ENCODE measurements at regions not wholly inside any gene's neighbourhood (a gene's known extent, or its start where the extent isn't known, plus 50 kb on each side); places are given as distances from the start of the nearest gene placed in this dataset.
"Not testable (repeated sequence)": the region's sequence is repeated elsewhere in the genome, so short reads cannot be mapped to it uniquely, and the experiment has no call there.

DNA sequence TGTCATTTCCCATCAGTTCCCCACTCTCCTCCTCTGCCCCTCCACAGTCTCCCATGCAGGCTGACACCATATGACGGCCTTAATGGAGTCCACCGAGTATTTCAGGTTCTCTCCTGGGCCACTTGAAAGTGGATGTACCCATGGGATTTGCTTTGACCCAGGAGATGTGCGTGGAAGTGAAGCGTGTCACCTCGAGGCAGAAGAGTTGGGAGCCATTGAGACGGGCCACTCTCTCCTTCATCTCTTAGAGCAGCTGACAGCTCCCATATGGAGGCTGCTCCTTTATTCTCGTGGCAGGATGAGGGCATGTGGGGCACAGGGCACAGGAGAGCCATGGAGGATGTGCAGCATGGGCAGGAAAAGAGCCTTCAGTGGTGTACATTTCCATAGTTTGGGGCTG is 144.7 kb upstream of the CRYM start:
- DNase-seq (ENCODE audit: low read depth, low spot score); H3K27ac ChIP-seq: not testable (repeated sequence)

DNA sequence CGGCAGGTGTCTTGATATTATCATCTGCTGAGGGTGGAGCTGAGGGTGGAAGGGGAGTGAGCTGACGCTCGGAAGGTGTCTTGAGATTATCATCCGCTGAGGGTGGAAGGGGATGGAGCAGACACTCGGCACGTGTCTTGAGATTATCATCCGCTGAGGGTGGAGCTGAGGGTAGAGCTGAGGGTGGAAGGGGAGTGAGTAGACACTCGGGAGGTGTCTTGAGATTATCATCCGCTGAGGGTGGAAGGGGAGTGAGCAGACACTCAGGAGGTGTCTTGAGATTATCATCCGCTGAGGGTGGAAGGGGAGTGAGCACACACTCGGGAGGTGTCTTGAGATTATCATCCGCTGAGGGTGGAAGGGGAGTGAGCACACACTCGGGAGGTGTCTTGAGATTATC is 126.6 kb upstream of the CRYM start:
- DNase-seq (ENCODE audit: low read depth, low spot score); H3K27ac ChIP-seq: not testable (repeated sequence)

DNA sequence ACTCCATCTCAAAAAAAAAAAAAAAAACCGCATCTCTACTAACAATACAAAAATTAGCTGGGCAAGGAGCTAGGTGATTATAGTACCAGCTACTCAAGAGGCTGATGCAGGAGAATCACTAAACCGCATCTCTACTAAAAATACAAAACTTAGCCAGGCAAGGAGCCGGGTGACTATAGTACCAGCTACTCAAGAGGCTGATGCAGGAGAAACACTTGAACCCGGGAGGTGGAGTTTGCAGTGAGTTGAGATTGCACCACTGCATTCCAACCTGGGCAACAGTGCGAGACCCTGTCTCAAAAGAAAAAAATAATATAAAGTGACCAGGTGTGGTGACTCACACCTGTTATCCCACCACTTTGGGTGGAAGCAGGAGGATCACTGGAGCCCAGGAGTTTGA is 119.8 kb upstream of the CRYM start:
- not testable (repeated sequence) for DNase-seq (ENCODE audit: low read depth, low spot score); H3K27ac ChIP-seq

DNA sequence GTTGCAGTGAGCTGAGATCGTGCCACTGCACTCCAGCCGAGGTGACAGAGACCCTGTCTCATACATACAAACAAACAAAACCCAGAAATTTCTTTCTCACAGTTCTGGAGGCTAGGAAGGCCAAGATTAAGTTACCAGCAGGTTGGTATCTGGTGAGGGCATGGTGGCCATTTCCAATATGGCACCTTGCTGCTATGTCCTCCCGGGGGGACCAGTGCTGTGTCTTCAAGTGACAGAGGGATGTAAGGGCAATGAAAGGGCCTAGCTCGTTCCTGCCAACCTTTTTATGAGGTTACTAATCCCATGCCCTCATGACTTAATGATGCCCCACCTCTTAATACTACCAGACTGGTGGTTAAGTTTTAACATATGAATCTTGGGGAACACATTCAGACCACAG is 118.5 kb upstream of the CRYM start:
- DNase-seq (ENCODE audit: low read depth, low spot score), result not testable (repeated sequence)

DNA sequence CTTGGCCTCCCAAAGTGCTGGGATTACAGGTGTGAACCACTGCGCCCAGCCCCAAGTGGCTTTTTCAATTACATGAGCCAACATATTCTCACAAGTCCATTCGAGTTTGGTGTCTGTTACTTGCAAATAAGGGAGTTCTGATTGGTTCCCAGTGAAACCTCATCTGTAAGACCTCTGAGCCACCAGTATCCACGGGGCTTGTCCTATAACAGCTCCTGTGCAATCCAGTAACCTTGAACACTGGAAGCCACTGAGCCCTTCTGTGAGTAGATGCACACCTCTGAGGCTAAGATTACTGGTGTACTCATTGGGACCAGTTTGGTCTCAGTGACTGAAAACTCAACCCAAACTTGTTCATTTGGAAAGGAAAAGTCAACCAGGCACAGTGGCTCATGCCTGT is 112.5 kb upstream of the CRYM start:
- not testable (repeated sequence) for DNase-seq (ENCODE audit: low read depth, low spot score); H3K27ac ChIP-seq

More for the DNA sequence above, 118.5 kb upstream of the CRYM start:
- not testable (repeated sequence) for H3K27ac ChIP-seq

DNA sequence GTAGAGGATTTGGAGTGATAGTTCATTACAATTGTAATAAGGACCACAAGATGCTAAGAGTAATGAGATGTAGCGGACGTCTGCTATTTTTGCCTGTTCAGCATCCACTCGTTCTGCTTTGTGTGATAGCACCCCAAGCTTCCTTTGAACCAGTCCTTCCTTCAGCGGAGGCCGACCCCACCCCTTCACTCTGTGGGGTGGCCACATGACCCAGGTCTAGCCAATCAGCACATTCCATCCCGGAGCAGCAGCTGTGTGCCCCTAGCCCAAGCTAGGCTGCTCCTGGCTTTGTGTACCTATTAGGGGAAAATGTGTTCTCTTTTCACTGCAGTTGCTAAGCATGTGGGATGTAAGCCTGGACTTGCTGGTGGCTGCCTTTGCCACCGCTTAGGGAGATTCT is 111.8 kb upstream of the CRYM start:
- not testable (repeated sequence) for H3K27ac ChIP-seq; DNase-seq (ENCODE audit: low read depth, low spot score)

DNA sequence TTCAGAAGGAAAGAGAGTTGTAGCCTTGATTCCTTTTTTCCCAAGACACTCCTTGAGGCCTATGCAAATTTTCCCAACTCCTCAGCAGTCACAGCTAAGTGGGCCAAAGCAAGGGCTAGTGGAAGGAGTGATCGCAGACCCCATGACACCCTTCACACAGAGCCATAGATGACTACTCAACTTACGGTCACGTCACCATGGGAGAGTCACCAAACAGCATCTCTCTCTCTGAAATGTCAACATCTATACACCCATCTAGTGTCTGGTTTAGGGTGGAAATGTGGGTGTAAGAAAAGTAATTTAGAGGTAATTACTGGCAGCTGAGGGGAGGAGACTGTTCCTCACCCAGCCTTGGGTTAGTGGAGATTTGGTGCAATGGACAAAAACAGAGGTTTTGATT is 109.7 kb upstream of the CRYM start:
- H3K27ac ChIP-seq; DNase-seq (ENCODE audit: low read depth, low spot score): not testable (repeated sequence)

DNA sequence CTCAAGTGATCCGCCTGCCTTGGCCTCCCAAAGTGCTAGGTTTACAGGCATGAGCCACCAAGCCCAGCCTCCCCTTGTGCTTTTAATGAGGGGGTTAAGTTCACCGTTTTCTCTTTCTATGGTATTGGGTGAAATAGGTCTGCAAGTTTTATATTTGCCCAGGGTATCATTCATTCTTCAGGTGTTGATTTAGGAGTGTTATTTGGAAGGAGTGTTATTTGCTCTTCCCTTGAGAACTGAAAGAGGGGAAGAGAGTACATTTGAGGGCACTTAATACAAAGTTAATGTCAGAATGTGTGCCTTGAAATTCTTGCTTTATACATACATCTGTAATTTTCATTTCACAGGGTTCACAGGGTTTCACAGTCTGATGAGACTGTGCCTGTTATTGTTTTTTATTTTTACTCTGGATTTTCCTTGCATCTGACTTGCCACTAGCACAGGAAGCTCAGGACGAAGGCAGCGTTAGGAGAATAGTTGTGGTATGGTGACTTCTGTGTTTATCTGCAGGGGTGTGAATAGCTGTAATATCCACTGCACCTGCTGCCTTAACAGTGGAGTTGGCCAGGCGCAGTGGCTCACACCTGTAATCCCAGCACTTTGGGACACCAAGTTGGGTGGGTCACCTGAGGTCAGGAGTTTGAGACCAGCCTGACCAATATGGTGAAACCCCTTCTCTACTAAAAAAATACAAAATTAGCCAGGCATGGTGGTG is 108.3 kb upstream of the CRYM start:
- not testable (repeated sequence) for DNase-seq (ENCODE audit: low read depth, low spot score); H3K27ac ChIP-seq

DNA sequence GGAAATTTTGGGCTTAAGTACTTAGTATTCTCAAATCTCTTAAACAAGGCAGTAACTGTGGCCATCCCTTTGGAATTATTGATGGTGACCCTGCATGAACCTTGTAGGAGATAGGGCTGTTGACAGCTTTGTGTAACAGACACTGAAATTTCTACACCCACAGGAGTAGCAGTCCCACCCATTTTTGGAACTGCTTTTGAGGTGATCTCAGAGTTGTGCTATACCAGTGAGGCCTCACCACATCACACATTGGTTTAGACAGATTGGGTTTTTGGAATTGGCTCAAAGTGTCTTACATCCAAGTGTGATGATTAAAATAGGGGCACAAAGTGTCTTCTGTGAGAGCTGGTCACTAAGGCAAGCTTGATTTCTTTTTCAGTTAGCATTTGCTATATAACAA is 105.6 kb upstream of the CRYM start:
- DNase-seq (ENCODE audit: low read depth, low spot score), result not testable (repeated sequence)

DNA sequence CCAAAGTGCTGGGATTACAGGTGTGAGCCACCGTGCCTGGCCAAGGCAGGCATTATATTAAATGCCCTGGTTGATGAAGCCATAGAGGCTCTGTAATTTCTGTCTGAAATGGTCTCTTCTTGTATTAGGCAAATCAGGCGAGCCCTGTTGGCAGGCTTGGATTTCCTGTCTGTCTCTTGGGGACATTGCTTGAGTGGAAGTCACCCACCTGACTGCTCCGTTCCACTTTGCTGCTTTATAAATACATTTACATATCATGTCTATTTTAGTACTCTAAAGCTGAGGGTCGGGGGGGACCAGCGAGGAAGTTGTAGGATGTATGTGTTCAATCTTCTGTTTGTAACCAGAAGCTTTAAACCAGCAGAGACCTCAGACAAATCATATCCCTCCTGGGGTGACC is 101.6 kb upstream of the CRYM start:
- DNase-seq (ENCODE audit: low read depth, low spot score); H3K27ac ChIP-seq: not testable (repeated sequence)

More for the DNA sequence above, 105.6 kb upstream of the CRYM start:
- not testable (repeated sequence) for H3K27ac ChIP-seq

DNA sequence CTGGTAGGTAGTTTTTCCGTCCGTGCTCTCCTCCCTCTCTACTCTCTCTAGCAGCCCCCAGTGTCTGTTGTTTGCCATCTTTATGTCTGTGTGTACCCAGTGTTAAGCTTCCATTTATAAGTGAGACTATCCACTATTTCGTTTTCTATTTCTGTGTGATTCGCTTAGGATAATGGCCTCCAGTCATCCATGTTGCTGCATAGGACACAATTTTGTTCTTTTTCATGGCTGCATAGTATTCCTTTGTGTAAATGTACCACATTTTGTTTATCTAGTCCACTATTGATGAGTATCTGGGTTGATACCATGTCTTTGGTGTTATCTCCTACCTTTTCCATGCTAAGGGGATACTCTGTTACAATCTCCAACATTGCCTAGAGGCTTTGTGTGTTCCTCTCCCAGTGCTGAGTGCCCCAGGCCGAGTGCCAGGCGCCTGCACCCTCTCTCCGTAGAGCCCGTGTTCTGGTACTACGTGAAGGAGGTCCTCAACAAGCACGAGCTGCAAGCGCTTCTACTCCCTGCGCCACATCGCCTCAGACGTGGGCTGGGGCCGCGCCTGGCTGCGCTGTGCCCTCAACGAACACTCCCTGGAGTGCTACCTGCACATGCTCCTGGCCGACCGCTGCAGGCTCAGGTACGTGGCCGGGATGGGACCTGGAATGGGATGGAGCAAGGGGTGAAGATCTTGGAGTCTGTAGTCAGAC is 98.3 kb upstream of the CRYM start:
- not testable (repeated sequence) for H3K27ac ChIP-seq; DNase-seq (ENCODE audit: low read depth, low spot score)

DNA sequence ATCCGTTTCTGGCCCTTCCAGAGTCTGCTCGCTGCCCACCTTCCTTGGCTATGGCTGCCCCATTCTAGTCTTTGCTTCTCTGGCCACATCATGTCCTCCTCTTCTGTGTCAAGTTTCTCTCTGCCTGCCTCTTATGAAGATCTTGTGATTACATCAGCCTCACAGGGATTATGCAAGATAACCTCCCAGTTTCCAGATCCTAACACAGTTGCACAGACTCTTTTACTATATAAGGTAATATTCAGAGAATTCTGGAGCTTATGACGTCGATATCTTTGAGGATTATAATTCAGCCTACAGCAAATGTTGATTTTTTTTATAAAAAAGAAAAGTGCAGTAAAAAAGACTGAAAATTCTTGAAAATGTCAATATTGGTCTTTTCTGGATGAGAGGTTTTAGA is 97.2 kb upstream of the CRYM start:
- not testable (repeated sequence) for H3K27ac ChIP-seq; DNase-seq (ENCODE audit: low read depth, low spot score)

DNA sequence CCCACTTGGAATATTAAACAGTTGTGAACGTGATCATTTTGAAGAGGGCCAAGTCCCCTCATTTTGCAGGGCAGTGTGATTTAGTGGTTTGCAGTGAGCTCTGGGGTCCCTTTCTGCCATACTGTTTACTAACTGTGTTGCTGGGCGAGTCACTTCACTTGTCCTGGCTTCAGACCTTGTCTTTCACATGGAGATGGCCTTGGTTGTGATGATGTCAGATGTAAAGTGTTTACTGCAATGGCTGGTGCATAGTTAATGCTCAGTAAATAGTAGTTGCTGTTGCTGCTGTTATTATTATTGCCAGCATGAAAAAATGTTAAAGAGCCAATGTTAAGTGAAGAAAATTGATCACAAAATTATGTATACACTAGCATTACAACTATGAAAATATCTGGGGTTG is 95.4 kb upstream of the CRYM start:
- DNase-seq (ENCODE audit: low read depth, low spot score); H3K27ac ChIP-seq: not testable (repeated sequence)

DNA sequence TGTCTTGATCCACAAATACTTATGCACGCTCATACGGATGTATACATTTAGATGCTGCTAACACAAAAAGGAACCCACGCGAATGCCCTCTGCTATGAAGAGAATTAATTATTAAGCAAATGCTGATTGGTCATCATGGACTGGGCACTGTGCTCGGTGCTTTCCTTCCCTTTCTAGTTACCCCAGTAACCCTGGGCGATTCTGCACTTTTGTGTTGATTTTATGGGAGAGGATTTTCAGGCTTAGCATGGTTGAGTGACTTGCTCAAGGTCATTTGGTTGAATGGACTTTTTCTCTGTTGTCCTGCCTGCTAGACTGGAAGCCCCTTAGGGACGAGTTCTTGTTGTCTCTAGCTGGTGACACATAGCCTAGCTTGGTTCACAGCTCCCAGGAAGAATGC is 94.8 kb upstream of the CRYM start:
- not testable (repeated sequence) for H3K27ac ChIP-seq; DNase-seq (ENCODE audit: low read depth, low spot score)

DNA sequence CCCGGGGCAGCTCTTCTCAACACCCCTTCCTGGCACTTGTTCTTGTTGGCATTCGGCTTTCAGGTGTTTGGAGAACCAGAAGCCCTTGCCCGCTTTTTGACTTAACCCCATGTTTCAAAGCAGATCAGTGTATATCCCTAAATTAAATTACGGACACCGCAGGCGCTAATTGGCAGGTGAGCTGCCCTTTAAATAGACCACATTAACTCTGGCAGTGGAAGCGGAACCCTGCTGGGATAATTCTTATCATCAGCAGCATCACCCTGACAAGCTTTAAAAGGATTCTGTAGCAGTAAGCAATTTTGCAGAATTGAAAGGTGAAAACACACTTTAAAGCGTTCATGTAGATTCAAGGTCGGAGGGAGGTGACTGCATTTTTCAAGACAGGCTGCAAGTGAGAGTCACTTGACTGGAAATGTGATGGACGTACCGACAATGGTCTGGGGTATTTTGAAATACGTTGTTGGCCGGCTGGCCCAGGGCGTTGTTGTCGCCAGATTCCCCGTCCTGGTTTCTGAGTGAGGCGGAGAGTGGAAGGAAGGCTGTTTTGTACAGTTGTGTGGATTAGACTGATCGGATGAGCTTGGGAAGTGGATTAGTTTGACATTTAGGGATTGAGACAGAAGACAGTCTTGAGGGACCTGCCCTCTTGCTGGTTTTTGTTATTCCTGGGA is 94.2 kb upstream of the CRYM start:
- DNase-seq (ENCODE audit: low read depth, low spot score), result not testable (repeated sequence)

DNA sequence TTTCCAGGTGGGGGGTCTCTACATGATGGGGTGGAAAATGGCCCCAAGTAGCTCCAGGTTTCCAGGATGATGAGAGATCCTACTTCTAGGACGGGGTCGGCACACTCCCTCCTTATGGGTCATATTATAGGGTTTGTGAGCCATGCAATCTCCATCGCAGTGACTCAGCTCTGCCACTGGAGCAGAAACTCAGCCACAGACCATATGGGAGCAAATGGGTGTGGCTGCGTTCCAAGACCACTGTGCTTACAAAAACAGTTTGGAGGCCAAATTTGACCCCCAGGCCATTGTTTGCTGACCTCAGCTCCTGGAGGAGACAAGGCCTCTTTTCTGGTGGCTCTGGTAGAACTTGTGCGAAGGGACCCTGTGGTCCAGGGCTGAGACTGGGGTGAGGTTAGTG is 92.7 kb upstream of the CRYM start:
- not testable (repeated sequence) for DNase-seq (ENCODE audit: low read depth, low spot score); H3K27ac ChIP-seq

More for the DNA sequence above, 94.2 kb upstream of the CRYM start:
- not testable (repeated sequence) for H3K27ac ChIP-seq

DNA sequence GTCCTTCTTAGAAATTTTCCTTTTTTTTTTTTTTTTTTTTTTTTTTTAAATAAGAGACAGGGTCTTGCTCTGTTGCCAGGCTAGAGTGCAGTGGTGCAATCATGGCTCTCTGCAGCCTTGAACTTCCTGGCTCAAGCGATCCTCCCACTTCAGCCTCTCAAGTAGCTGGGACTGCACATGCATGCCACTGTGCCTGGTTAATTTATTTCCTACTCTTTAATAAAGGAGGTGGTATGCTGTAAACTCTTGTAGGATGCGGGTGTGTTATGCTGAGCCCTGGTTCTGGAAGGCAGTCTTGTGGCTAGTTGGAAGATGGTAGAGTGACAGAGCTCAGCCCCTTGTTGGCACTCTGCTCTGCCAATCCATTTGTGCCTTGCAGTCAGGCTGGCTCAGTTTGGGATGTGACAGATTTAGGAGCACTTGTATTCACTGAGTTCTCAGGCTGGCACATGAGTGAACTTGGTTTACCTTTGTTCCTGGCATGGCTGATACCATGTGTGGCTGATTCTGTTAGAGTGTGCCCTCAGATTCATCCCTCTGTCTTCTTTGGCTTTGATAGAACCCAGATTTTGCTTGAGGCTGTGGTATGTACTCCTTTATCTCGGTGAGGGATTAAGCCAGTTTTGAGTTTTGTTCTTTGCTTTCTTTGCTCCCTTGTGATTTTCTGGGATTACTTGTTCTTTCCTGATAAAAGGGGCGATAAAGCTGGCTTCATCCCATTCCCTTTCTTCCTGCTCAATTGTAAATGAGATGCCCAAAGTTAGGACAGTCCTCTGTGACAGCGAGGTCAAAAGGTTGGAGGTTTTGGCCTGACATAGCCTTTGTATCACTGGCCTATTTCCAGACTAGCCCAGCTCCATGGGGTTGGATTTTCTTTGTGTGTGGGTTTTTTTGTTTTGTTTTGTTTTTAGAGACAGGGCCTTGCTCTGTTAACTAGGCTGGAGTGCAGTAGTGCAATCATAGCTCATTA is 91.2 kb upstream of the CRYM start:
- not testable (repeated sequence) for DNase-seq (ENCODE audit: low read depth, low spot score); H3K27ac ChIP-seq

DNA sequence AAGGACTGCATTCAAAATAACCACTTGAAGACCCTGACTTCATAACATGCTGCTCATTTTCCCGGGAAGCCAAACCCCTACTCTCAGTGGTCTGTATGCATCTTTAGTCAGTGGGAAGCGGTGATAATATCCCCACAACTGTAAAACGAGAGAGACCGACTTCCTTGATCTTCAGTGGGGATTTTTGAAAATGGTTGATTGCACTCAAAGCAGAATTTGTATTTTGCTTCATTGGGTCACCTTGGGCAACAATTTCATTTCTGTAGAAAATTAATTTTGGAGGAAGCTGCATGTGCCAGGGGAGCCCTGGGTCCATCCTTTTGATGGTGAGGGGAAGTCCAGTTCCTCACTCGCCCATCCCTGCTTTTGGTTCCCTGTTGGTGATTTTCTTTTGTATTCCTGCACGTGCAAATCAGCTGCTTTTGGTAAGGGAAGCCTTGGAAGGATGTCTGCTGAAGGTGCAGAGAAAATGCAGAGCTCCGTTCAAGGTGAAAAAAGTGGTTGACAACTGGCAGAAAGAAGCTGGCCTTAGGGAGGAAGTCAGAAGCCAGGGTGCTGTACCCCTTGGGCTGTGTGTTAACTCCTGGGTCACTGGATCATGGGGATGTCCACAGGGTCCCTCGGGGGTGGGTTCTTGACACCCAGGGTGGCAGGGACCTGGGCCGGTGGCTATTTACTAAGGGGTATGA is 89.8 kb upstream of the CRYM start:
- H3K27ac ChIP-seq; DNase-seq (ENCODE audit: low read depth, low spot score): not testable (repeated sequence)

DNA sequence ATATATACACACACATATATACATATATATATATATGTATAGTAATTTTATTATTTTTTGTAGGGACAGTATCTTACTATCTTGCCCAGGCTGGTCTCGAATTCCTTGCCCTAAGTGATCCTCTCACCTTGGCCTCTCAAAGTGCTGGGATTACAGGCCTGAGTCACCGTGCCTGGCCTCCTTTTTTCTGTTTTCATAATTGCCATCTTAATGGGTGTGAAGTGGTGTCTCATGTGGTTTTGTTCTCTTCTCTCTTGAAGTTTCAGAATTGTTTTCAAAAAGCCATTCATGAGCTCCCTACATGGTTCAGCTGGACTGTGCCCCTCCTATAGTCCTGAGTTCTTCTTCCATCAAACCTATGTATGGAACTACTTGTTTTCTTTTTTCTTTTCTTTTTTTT is 88.9 kb upstream of the CRYM start:
- not testable (repeated sequence) for H3K27ac ChIP-seq; DNase-seq (ENCODE audit: low read depth, low spot score)

Measured in epithelial cell of prostate (primary cell).